ENCODE measurements at regions not wholly inside any gene's neighbourhood (a gene's known extent, or its start where the extent isn't known, plus 50 kb on each side); places are given as distances from the start of the nearest gene placed in this dataset.
A peak's percentile ranks its signal among the peaks of the same experiment; 100 is the strongest.

- H3K4me3 Mint-ChIP-seq, result no peak overlapping the region
- POLR2A ChIA-PET, result interaction anchor here (0.8 to 1.3 kb wide), 2 partner anchors 81 to 716 kb away, joined by 3 to 5 read pairs; no protein-coding TSS in a partner anchor
- peak overlapping the region in 3 of 10 donors; percentile 45 to 53 (median 48) for H3K27ac Mint-ChIP-seq
- no peaks in the 10 kb centered on the region for H3K27me3 Mint-ChIP-seq
- ATAC-seq (no peak), DNase-seq (no peak)
- H3K9me3 Mint-ChIP-seq, result no peaks in the 10 kb centered on the region
- H3K36me3 Mint-ChIP-seq, result peaks cover 0 to 2% (median 0%) of the 10 kb centered on the region in 3 donors
- H3K4me1 Mint-ChIP-seq, result peaks cover 33 to 57% (median 50%) of the 10 kb centered on the region in 4 donors
Observed at GRCh38 chr2:134201533-134201932, 52.3 kb upstream of the MGAT5 start.

GRCh38 chr2:134202371-134202770, 51.5 kb upstream of the MGAT5 start:
- peaks cover 29 to 53% (median 44%) of the 10 kb centered on the region in 4 donors for H3K4me1 Mint-ChIP-seq
- POLR2A ChIA-PET, result interaction anchor here (1.3 kb wide), 1 partner anchor 82 kb away, joined by 5 read pairs; no protein-coding TSS in a partner anchor
- no peaks in the 10 kb centered on the region for H3K27me3 Mint-ChIP-seq
- H3K36me3 Mint-ChIP-seq, result peaks cover 0 to 2% (median 0%) of the 10 kb centered on the region in 3 donors
- no peaks in the 10 kb centered on the region for H3K9me3 Mint-ChIP-seq
- no peak for DNase-seq
- H3K27ac Mint-ChIP-seq, result peak overlapping the region in 1 of 10 donors; percentile 7
- ATAC-seq, result no peak
- H3K4me3 Mint-ChIP-seq, result peak overlapping the region in 1 of 10 donors; percentile 6

- Mint-ChIP-seq H3K4me3 (no peak overlapping the region), H3K36me3 (peaks cover 0 to 2% (median 0%) of the 10 kb centered on the region in 3 donors), H3K4me1 (peaks cover 27 to 53% (median 39%) of the 10 kb centered on the region in 4 donors), H3K27ac (no peak overlapping the region), H3K9me3 (no peaks in the 10 kb centered on the region), H3K27me3 (no peaks in the 10 kb centered on the region)
- POLR2A ChIA-PET, result no interaction called here
- DNase-seq (no peak), ATAC-seq (no peak)
Observed at GRCh38 chr2:134203175-134203574, 50.7 kb upstream of the MGAT5 start.

Small RNA genes lying in the stretch of these regions (microRNA-seq; reads per million reads assigned to microRNA genes)
- gene MIR3679 (ENCODE audit: borderline microRNAs expressed), result 3.1 reads per million
